NCI-H2081 treated with DMSO at 0.1 percent for 48 hours (cell line): ENCODE measurements at regions not wholly inside any gene's neighbourhood (a gene's known extent, or its start where the extent isn't known, plus 50 kb on each side); places are given as distances from the start of the nearest gene placed in this dataset.

ENCODE experiments used
- DNase-seq: peaks from one replicate; lab custom pipeline; 2025; lab: John Stamatoyannopoulos, UW

- DNase-seq = no peak
Observed at GRCh38 chr6:169906004-169906687, 154.7 kb downstream of the ERMARD start.

GRCh38 chr6:169905041-169905807 is 153.8 kb downstream of the ERMARD start:
- DNase-seq = no peak

- no peak for DNase-seq
Observed at GRCh38 chr6:169904051-169904922, 152.9 kb downstream of the ERMARD start.

- DNase-seq = no peak
Observed at GRCh38 chr6:169903122-169903521, 151.7 kb downstream of the ERMARD start.

GRCh38 chr6:169902604-169903003 is 151.2 kb downstream of the ERMARD start:
- no peak for DNase-seq

GRCh38 chr6:169902070-169902469 is 150.6 kb downstream of the ERMARD start:
- DNase-seq = no peak

- no peak for DNase-seq
Observed at GRCh38 chr6:169899481-169900145, 148.2 kb downstream of the ERMARD start.

GRCh38 chr6:169898788-169899480 is 147.5 kb downstream of the ERMARD start:
- DNase-seq = no peak

- DNase-seq = no peak
Observed at GRCh38 chr6:169897601-169898358, 146.4 kb downstream of the ERMARD start.

- no peak for DNase-seq
Observed at GRCh38 chr6:169896826-169897456, 145.5 kb downstream of the ERMARD start.

- no peak for DNase-seq
Observed at GRCh38 chr6:169895926-169896761, 144.7 kb downstream of the ERMARD start.

- DNase-seq = no peak
Observed at GRCh38 chr6:169895000-169895759, 143.8 kb downstream of the ERMARD start.

- DNase-seq = no peak
Observed at GRCh38 chr6:169894377-169894960, 143.0 kb downstream of the ERMARD start.

GRCh38 chr6:169893624-169894023 is 142.2 kb downstream of the ERMARD start:
- DNase-seq = no peak

- no peak for DNase-seq
Observed at GRCh38 chr6:169891846-169892245, 140.4 kb downstream of the ERMARD start.

- DNase-seq = no peak
Observed at GRCh38 chr6:169891421-169891820, 140.0 kb downstream of the ERMARD start.

- no peak for DNase-seq
Observed at GRCh38 chr6:169890901-169891300, 139.5 kb downstream of the ERMARD start.

- no peak for DNase-seq
Observed at GRCh38 chr6:169890049-169890448, 138.6 kb downstream of the ERMARD start.
